H9 (cell line): ENCODE measurements at regions not wholly inside any gene's neighbourhood (a gene's known extent, or its start where the extent isn't known, plus 50 kb on each side); places are given as distances from the start of the nearest gene placed in this dataset.

Source experiments
- DNase-seq: peaks from one replicate; pipeline ENCODE4 v3.0.0-alpha.2; 2017
- H2AFZ ChIP-seq: one replicate; pipeline ENCODE4 v1.6.1; 2013; ENCODE audit warnings: mild to moderate bottlenecking, low read length, control low read depth, moderate library complexity
- H2AK5ac ChIP-seq: 2 replicates; pipeline ENCODE4 v1.6.1; 2013; ENCODE audit warnings: low read length, control low read depth, mixed read lengths; ENCODE audit not compliant: insufficient read length
- H2BK120ac ChIP-seq: one replicate; pipeline ENCODE4 v1.6.1; 2013; ENCODE audit warnings: low read depth, mild to moderate bottlenecking, low read length, control low read depth, inconsistent platforms; ENCODE audit not compliant: poor library complexity, severe bottlenecking
- H2BK12ac ChIP-seq: 2 replicates; pipeline ENCODE4 v1.6.1; 2013; ENCODE audit warnings: low read length, control low read depth, mixed read lengths, low read depth; ENCODE audit not compliant: insufficient read length
- H2BK15ac ChIP-seq: 2 replicates; pipeline ENCODE4 v1.6.1; 2013; ENCODE audit warnings: low read depth, low read length, control low read depth
- H2BK20ac ChIP-seq: one replicate; pipeline ENCODE4 v1.6.1; 2013; ENCODE audit warnings: low read depth, mild to moderate bottlenecking, low read length, control low read depth, inconsistent platforms; ENCODE audit not compliant: poor library complexity, severe bottlenecking
- H2BK5ac ChIP-seq: 2 replicates; pipeline ENCODE4 v1.6.1; 2013; ENCODE audit warnings: low read length, control low read depth, mixed read lengths; ENCODE audit not compliant: insufficient read length
- H3K14ac ChIP-seq: 2 replicates; pipeline ENCODE4 v1.6.1; 2013; ENCODE audit warnings: low read length, control low read depth; ENCODE audit not compliant: insufficient read depth
- H3K18ac ChIP-seq: 2 replicates; pipeline ENCODE4 v1.6.1; 2013; ENCODE audit warnings: low read depth, mild to moderate bottlenecking, mixed read lengths, low read length, control low read depth; ENCODE audit not compliant: insufficient read length
- H3K23ac ChIP-seq: 2 replicates; pipeline ENCODE4 v1.6.1; 2013; ENCODE audit warnings: low read length, control low read depth, mixed read lengths, low read depth; ENCODE audit not compliant: insufficient read length
- H3K23me2 ChIP-seq: 2 replicates; pipeline ENCODE4 v1.6.1; 2013; ENCODE audit warnings: low read depth, mild to moderate bottlenecking, mixed read lengths, low read length, control low read depth; ENCODE audit not compliant: insufficient read length, poor library complexity, severe bottlenecking
- H3K27ac ChIP-seq: 2 replicates; pipeline ENCODE4 v1.5.1; 2013; ENCODE audit warnings: low read length, control low read depth, mixed read lengths, low read depth; ENCODE audit not compliant: insufficient read length
- H3K27me3 ChIP-seq: 2 replicates; pipeline ENCODE4 v1.6.1; 2013; ENCODE audit warnings: low read length, control low read depth, inconsistent platforms; ENCODE audit not compliant: insufficient read depth
- H3K4ac ChIP-seq: 2 replicates; pipeline ENCODE4 v1.6.1; 2013; ENCODE audit warnings: low read depth, mild to moderate bottlenecking, control low read depth, inconsistent platforms, low read length, moderate library complexity
- H3K4me1 ChIP-seq: 2 replicates; pipeline ENCODE4 v1.6.1; 2013; ENCODE audit warnings: low read length, control low read depth, inconsistent platforms; ENCODE audit not compliant: insufficient read depth
- H3K4me2 ChIP-seq: 2 replicates; pipeline ENCODE4 v1.6.1; 2013; ENCODE audit warnings: low read length, control low read depth, mixed read lengths; ENCODE audit not compliant: insufficient read length, insufficient read depth
- H3K56ac ChIP-seq: 2 replicates; pipeline ENCODE4 v1.6.1; 2013; ENCODE audit warnings: low read depth, mild to moderate bottlenecking, mixed read lengths, low read length, control low read depth; ENCODE audit not compliant: insufficient read length
- H3K79me1 ChIP-seq: 2 replicates; pipeline ENCODE4 v1.6.1; 2013; ENCODE audit warnings: low read depth, mild to moderate bottlenecking, moderate library complexity, low read length, control low read depth, inconsistent platforms; ENCODE audit not compliant: insufficient read depth, poor library complexity, severe bottlenecking
- H3K79me2 ChIP-seq: 2 replicates; pipeline ENCODE4 v1.6.1; 2013; ENCODE audit warnings: low read length, control low read depth, inconsistent platforms; ENCODE audit not compliant: insufficient read depth
- H3K9ac ChIP-seq: 2 replicates; pipeline ENCODE4 v1.6.1; 2013; ENCODE audit warnings: low read length, control low read depth, mixed read lengths; ENCODE audit not compliant: insufficient read length; ENCODE audit errors: extremely low read depth
- H3K9me3 ChIP-seq: one replicate; pipeline ENCODE4 v1.6.1; 2013; ENCODE audit warnings: low read depth, low read length, inconsistent platforms; ENCODE audit not compliant: control insufficient read depth
- H3T11ph ChIP-seq: one replicate; pipeline ENCODE4 v1.6.1; 2013; ENCODE audit warnings: mild to moderate bottlenecking, low read length, control low read depth, inconsistent platforms
- H4K20me1 ChIP-seq: one replicate; pipeline ENCODE4 v1.6.1; 2013; ENCODE audit not compliant: control insufficient read depth, insufficient read length, insufficient read depth
- H4K5ac ChIP-seq: 2 replicates; pipeline ENCODE4 v1.6.1; 2013; ENCODE audit warnings: low read depth, mild to moderate bottlenecking, mixed read lengths, low read length, control low read depth; ENCODE audit not compliant: insufficient read length
- H4K8ac ChIP-seq: replicated peaks from 2 replicates; pipeline ENCODE4 v1.6.1; 2013; ENCODE audit warnings: low read length, control low read depth, mixed read lengths, low read depth; ENCODE audit not compliant: insufficient read length
- H4K91ac ChIP-seq: 2 replicates; pipeline ENCODE4 v1.6.1; 2013; ENCODE audit warnings: low read depth, mild to moderate bottlenecking, moderate library complexity, mixed read lengths, low read length, control low read depth; ENCODE audit not compliant: insufficient read length
- H3K27ac Mint-ChIP-seq, 3 experiments: 2 replicates in 2 of 3; 3 replicates in 1 of 3; pipeline ENCODE4 v1.8.0; 2020 to 2021; ENCODE audit warnings: mixed read lengths in 3 of 3, mild to moderate bottlenecking in 1 of 3, moderate library complexity in 1 of 3
- H3K27me3 Mint-ChIP-seq: 2 replicates; pipeline ENCODE4 v1.8.0; 2021; ENCODE audit warnings: low read depth, mild to moderate bottlenecking, moderate library complexity, mixed read lengths
- H3K36me3 Mint-ChIP-seq, 3 experiments: 2 replicates in 2 of 3; 3 replicates in 1 of 3; pipeline ENCODE4 v1.8.0; 2020 to 2021; ENCODE audit warnings: low read depth in 3 of 3, mixed read lengths in 3 of 3; ENCODE audit not compliant: insufficient read depth in 1 of 3
- H3K4me1 Mint-ChIP-seq, 2 experiments: 2 replicates each; pipeline ENCODE4 v1.8.0; 2020; ENCODE audit warnings: mixed read lengths in 2 of 2
- H3K4me3 Mint-ChIP-seq, 2 experiments: 2 replicates in 1 of 2; 3 replicates in 1 of 2; pipeline ENCODE4 v1.8.0; 2020 to 2021; ENCODE audit warnings: mild to moderate bottlenecking in 2 of 2, mixed read lengths in 2 of 2, moderate library complexity in 1 of 2
- H3K9me3 Mint-ChIP-seq, 2 experiments: 2 replicates in 1 of 2; 3 replicates in 1 of 2; pipeline ENCODE4 v1.8.0; 2020; ENCODE audit warnings: mild to moderate bottlenecking in 2 of 2, mixed read lengths in 2 of 2, moderate library complexity in 1 of 2
- WGBS: extraction: QIAGEN DNeasy Blood & Tissue Kit; methylation state at CpG from one replicate; pipeline ENCODE4 v1.1.7; 2013; ENCODE audit warnings: missing lambda C conversion rate, low lambda C conversion rate, mixed read lengths; ENCODE audit not compliant: insufficient read length; ENCODE audit errors: extremely low coverage; 5-methylcytosine and 5-hydroxymethylcytosine counted together
- TF ChIP-seq, protein P1 (sequence below): fragments of 200-600 bp; sonication (generic); conservative IDR thresholded peaks from 3 replicates; pipeline ENCODE4 v1.8.0; 2021; ENCODE audit warnings: antibody characterized with exemption, mild to moderate bottlenecking

DNA sequence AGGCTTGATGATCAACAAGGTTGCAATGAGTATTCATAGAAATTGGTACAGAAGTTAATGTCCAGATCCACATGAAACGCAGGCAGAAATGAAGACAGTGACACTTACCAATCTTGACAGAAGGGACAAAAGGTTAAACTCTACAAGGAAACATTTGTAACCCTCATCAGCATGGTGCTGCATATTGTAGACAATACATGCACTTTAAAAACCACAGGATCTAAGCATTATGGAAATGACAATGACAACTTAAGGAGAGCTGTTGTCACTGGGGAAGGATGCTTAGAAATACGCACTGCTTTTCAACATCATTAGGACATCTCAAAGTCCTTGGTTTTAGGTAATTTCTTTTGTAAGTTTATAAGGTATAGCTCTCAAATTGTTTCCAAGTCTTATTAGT lies 130.6 kb downstream of the ATP23 start:
- Histone ChIP-seq H3K79me1 (no peaks in the 10 kb centered on the region), H2BK120ac (no peak overlapping the region), H3K23me2 (no peaks in the 10 kb centered on the region), H3K27me3 (no peaks in the 10 kb centered on the region), H2BK15ac (no peak overlapping the region), H3K9me3 (no peaks in the 10 kb centered on the region), H2AFZ (no peak overlapping the region), H4K91ac (no peak overlapping the region), H3K23ac (no peak overlapping the region), H3K27ac (no peak overlapping the region), H2BK20ac (no peak overlapping the region), H3K79me2 (no peaks in the 10 kb centered on the region), H2AK5ac (no peak overlapping the region), H3K9ac (no peak overlapping the region), H3K14ac (no peak overlapping the region), H4K5ac (no peak overlapping the region), H3K4ac (no peak overlapping the region), H4K8ac (no peak overlapping the region), H3T11ph (no peak overlapping the region), H2BK12ac (no peak overlapping the region), H3K4me2 (no peak overlapping the region), H3K56ac (no peak overlapping the region), H3K18ac (no peak overlapping the region), H2BK5ac (no peak overlapping the region), H3K4me1 (no peaks in the 10 kb centered on the region), H4K20me1 (no peaks in the 10 kb centered on the region)
- H3K9me3 Mint-ChIP-seq: peaks cover 0 to 2% of the 10 kb centered on the region in 2 experiments; a peak in 1 of 5 replicates
- peaks cover 1 to 6% (median 1%) of the 10 kb centered on the region in 3 experiments; a peak in 4 of 7 replicates for H3K36me3 Mint-ChIP-seq
- no CpG with 5 or more reads among the region's 2 CpGs for WGBS
- TF ChIP-seq, protein P1, sequence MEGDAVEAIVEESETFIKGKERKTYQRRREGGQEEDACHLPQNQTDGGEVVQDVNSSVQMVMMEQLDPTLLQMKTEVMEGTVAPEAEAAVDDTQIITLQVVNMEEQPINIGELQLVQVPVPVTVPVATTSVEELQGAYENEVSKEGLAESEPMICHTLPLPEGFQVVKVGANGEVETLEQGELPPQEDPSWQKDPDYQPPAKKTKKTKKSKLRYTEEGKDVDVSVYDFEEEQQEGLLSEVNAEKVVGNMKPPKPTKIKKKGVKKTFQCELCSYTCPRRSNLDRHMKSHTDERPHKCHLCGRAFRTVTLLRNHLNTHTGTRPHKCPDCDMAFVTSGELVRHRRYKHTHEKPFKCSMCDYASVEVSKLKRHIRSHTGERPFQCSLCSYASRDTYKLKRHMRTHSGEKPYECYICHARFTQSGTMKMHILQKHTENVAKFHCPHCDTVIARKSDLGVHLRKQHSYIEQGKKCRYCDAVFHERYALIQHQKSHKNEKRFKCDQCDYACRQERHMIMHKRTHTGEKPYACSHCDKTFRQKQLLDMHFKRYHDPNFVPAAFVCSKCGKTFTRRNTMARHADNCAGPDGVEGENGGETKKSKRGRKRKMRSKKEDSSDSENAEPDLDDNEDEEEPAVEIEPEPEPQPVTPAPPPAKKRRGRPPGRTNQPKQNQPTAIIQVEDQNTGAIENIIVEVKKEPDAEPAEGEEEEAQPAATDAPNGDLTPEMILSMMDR: no peak
- no peak overlapping the region for H3K4me3 Mint-ChIP-seq
- H3K27me3 Mint-ChIP-seq: no peaks in the 10 kb centered on the region; the same call in 1 of the 2 replicates
- DNase-seq: no peak
- H3K4me1 Mint-ChIP-seq: peaks cover 8 to 11% of the 10 kb centered on the region in 2 experiments; a peak in 3 of 4 replicates
- no peak overlapping the region for H3K27ac Mint-ChIP-seq
